Neural cell (in vitro differentiated cells): ENCODE measurements at regions not wholly inside any gene's neighbourhood (a gene's known extent, or its start where the extent isn't known, plus 50 kb on each side); places are given as distances from the start of the nearest gene placed in this dataset.

Experiments used
- EP300 ChIP-seq: fragments of 450-650 bp; conservative IDR thresholded peaks from 2 replicates; pipeline ENCODE4 v1.6.1; 2014; ENCODE audit warnings: antibody characterized with exemption, mild to moderate bottlenecking, moderate library complexity; ENCODE audit not compliant: poor library complexity, severe bottlenecking
- EZH2 ChIP-seq: fragments of 200-600, 300-800 bp; shearing (Covaris generic), sonication (generic); IDR thresholded peaks from 2 replicates; pipeline ENCODE4 v1.6.1; 2014; ENCODE audit warnings: antibody characterized with exemption, low read length, borderline replicate concordance, mild to moderate bottlenecking; ENCODE audit not compliant: insufficient read depth, poor library complexity, severe bottlenecking
- MXI1 ChIP-seq: fragments of 450-650 bp; conservative IDR thresholded peaks from 2 replicates; pipeline ENCODE4 v1.6.1; 2014; ENCODE audit warnings: antibody characterized with exemption, mild to moderate bottlenecking; ENCODE audit not compliant: poor library complexity, severe bottlenecking
- POLR2AphosphoS5 ChIP-seq: IDR thresholded peaks from 2 replicates; pipeline ENCODE4 v1.6.1; 2012
- RAD21 ChIP-seq: fragments of 450-650 bp; conservative IDR thresholded peaks from 2 replicates; pipeline ENCODE4 v1.6.1; 2014; ENCODE audit warnings: antibody characterized with exemption, mild to moderate bottlenecking, moderate library complexity
- REST ChIP-seq: IDR thresholded peaks from 2 replicates; pipeline ENCODE4 v1.6.1; 2012; ENCODE audit warnings: borderline replicate concordance
- SMC3 ChIP-seq: fragments of 450-650 bp; conservative IDR thresholded peaks from 2 replicates; pipeline ENCODE4 v1.6.1; 2014; ENCODE audit warnings: antibody characterized with exemption, mild to moderate bottlenecking, moderate library complexity; ENCODE audit not compliant: poor library complexity
- TAF1 ChIP-seq: IDR thresholded peaks from 2 replicates; pipeline ENCODE4 v1.6.1; 2012; ENCODE audit warnings: low read depth
- TF ChIP-seq, protein P1 (sequence below): fragments of 450-650 bp; IDR thresholded peaks from 2 replicates; pipeline ENCODE4 v1.5.1; 2014; ENCODE audit warnings: antibody characterized with exemption, mild to moderate bottlenecking, moderate library complexity; ENCODE audit not compliant: poor library complexity, severe bottlenecking

GRCh38 chrX:25300994-25301393 lies 285.2 kb upstream of the ARX start:
- TF ChIP-seq MXI1 (no peak), EZH2 (no peak), SMC3 (no peak), RAD21 (no peak), EP300 (no peak), POLR2AphosphoS5 (no peak), REST (no peak), TAF1 (no peak)
- TF ChIP-seq, protein P1, sequence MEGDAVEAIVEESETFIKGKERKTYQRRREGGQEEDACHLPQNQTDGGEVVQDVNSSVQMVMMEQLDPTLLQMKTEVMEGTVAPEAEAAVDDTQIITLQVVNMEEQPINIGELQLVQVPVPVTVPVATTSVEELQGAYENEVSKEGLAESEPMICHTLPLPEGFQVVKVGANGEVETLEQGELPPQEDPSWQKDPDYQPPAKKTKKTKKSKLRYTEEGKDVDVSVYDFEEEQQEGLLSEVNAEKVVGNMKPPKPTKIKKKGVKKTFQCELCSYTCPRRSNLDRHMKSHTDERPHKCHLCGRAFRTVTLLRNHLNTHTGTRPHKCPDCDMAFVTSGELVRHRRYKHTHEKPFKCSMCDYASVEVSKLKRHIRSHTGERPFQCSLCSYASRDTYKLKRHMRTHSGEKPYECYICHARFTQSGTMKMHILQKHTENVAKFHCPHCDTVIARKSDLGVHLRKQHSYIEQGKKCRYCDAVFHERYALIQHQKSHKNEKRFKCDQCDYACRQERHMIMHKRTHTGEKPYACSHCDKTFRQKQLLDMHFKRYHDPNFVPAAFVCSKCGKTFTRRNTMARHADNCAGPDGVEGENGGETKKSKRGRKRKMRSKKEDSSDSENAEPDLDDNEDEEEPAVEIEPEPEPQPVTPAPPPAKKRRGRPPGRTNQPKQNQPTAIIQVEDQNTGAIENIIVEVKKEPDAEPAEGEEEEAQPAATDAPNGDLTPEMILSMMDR = no peak
